ENCODE measurements at regions not wholly inside any gene's neighbourhood (a gene's known extent, or its start where the extent isn't known, plus 50 kb on each side); places are given as distances from the start of the nearest gene placed in this dataset.

- no peak for TF ChIP-seq ZNF274 (IDR thresholded peaks at IDR 0.05; ENCODE audit: low read depth, low read length)
- no peak for TF ChIP-seq YY1 (IDR thresholded peaks at IDR 0.05; ENCODE audit: insufficient read depth, insufficient read length)
These were observed 1171.4 kb upstream of the ADGRL2 start for GRCh38 chr1:80629304-80629837.
